NOMO-1 treated with DMSO at 0.1 percent for 48 hours (cell line): ENCODE measurements at regions not wholly inside any gene's neighbourhood (a gene's known extent, or its start where the extent isn't known, plus 50 kb on each side); places are given as distances from the start of the nearest gene placed in this dataset.

ENCODE experiments used
- DNase-seq: peaks from one replicate; lab custom pipeline; 2025; ENCODE audit not compliant: unreplicated experiment; lab: John Stamatoyannopoulos, UW

DNA sequence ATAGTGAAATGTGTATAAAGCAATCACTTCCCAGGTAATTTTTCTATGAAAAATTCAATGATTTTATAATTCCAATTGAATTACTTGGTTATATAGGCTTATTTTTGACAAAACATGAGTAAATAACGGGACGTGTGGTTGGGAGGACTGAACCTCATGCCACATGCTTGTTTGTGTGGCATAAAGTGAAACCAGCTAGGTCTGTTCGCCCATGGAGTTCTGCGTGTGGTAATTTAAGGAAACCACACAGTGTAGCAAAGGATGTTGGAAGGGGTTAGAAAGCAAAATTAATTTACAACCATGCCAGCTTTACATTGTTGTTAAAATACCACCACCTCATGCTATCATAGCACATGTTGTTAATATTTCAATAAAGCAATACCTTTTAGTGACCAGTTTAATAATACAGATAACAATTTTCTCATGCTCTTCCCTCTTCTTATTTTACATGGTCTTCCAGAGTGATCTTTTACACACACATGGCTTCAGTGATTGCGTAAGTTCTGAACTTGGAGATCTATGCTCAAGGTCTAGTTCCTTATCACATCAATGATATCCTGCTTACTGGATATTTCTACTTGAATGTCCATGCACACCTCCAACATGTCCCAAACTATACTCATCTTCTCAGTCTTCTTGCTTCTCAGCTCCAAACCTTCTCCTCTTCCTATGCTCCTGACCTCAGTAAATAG, 156.4 kb upstream of the ITGA4 start:
- DNase-seq = peak; percentile 80

DNA sequence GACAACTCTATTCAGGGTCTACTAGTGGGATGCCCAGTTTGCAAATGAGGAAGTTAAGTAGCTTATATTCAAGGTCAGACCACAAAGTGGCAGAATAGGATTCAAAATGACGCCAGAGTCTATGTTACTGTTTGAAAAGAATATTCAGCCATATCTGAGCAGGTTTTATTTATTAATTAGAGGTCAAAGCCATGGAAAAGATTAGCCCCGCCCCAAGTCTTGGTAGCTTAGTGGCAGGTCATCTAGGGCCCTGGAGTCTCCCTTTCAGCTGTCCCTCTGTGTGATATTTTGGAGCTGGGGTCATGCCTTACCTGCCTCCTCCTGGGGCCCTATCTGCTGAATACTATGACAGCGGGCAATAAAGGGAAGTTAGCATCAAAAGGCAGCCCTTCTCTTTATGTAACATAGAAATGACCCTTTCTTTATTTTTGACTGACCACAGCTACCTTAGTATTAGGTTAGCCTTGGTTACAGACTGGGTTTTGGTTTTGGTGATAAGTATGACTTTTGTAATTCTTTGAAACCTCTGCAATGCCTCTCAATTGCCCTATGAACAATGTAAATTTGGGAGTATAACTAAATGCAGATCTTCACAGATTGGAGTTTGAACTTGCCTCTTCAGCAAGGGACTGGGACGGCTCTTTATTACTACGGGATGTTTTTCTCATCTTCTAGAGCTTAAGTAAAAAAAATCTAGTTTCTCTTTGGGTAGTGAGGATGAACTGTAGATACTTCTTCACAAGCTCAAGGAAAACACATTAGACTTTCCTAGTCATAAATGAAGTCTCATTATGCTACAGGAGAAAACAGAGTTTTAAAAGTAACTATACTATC, 153.0 kb upstream of the ITGA4 start:
- DNase-seq = peak; percentile 88

DNA sequence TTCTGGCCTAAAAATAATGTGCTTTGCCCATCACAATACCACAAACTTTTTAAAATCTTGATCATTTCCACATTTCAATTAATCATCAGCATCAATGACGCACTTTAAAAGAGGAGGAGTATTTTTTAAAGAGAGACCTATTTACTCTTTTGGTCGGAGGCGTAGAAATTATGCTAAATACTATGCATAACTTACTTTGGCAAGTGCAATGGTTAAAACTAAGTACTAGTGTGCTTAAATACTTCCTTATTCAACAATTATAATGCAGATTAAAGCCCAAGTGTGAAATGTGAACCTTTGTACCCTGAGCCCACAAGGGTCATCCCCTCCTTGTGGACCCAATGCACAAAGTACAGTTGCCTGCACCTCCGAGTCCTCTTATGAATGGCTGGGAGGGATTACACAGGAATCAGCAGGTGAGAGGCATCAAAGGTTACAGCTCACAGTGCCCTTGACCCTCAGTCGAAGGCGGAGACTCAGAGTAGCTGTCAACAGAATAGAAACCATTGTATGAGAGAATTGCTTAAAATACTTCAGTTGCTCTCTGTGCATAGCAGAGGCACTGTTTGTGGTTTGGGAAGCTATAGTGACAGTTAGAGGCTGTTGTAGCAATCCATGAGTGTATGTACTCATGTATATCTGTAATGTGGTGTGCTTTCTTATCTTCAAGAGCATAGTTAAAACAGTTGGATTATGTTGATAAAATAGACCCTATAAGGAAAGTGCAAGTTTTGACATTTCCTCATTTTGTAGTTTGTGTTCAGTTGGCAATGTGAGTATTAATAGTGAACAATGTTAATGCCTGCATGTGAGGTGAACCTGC, 151.7 kb upstream of the ITGA4 start:
- peak; percentile 98 for DNase-seq

DNA sequence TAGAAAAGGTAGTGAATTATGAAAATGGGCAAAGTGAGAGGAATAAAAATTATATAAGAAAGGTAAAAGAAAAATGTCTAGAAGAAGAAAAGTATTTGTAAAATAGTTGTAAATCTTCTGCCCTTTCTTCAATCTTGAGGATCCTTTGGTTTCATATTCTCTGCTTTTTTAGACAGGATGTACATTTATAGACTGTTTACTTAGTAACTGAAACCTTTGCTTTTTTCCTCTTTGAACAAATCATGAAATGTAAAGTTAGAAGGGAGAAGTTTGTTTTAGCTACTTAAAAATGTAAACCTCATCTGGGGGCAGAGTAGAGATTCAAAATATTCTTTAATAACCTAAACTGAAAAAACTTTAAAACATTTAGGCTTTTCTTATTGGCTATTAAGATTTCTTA, 150.4 kb upstream of the ITGA4 start:
- peak; percentile 39 for DNase-seq

DNA sequence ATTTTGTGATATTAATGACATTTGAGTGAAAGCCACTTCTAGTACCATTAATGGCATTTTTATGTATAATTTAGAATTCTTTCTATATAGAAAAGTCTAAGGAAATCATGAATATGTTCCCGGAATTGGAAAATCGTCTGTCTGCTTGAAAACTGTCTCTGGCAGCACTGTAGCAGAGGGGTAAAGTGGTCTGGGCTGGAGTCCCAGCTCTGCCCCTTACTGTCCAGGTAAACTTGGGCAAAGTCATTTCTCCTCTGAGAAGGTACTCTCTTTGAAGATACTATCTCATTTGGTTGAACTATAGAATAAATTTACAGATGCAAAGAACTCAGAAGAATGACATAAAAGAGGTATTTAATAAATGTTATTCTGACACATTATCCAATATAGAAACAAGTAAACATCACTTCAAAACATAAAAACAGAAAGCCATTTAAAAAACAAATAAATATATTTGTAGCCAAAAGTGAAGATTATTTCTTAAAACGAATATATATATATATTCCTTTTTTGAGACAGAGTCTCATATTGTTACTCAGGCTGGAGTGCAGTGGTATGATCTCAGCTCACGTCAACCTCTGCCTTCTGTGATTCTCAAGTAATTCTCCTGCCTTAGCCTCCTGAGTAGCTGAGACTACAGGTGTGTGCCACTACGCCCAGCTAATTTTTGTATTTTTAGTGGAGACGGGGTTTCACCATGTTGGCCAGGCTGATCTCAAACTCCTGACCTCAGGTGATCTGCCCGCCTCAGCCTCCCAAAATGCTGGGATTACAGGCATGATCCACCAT, 149.8 kb upstream of the ITGA4 start:
- DNase-seq = no peak

DNA sequence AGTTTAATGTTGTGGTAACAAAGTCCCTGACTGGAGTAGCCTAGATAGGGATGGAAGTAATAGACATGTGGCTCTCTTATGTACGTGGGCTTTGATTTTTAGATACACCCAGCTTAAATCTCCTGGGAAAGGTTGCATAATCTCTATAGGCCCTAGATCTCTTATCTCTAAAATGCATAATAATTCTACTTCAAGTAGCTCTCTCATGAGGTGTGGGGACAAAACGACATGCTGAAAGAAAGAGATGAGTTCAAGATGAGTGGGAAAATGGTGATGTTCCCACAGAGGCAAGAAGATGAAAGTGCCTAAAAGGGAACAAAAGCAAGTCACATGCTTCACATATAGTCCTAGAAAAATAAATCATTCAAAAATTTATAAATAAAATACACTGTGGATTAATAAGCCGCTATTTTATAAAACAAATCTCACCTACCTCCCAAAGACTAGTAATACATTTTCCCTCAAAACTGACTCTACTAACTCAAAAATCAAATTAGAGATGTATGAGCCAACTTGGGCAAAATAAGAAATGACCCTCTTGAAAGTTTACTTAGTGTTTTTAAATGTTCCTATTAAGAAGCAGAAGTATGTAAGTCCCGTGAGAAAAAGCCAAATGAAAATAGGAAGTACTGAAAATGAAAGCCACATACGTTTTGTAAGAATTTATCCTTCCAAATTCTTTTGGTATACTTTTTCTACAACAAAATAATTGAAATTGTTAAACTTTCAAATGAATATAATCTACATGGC, 148.2 kb upstream of the ITGA4 start:
- peak; percentile 89 for DNase-seq

DNA sequence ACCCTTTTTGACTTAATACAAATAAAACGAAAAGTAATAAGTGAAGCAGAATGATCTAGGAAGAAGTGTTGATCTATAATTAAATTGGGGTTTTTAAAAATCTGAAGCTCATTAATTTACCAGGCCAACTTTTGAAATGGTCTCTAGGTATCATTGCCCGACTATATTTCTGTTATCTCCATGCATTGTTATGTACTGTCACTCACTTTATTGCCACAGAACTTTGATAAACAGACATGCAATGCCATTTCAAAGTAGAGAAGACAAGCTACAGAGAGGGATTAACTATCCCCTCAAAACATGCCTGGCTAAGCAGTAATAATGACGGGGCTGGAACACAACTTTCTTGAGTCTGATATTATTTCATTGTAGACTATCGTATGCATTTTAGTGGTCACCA, 147.6 kb upstream of the ITGA4 start:
- DNase-seq = peak; percentile 32

DNA sequence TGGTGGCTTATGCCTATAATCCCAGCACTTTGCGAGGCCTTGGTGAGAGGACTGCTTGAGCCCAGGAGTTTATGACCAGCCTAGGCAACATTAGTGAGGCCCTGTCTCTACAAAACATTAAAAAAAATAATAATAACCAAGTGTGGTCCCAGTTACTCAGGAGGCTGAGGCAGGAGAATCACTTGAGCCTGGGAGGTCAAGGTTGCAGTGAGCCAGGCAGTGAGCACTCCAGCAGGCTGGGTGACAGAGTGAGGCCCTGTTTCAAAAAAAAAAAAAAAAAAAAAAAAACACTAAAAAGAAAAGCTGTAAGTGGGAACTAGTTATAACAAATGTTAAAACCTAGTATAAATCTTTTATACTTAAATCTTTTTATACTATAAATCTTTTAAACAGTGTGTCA, 146.2 kb upstream of the ITGA4 start:
- no peak for DNase-seq

DNA sequence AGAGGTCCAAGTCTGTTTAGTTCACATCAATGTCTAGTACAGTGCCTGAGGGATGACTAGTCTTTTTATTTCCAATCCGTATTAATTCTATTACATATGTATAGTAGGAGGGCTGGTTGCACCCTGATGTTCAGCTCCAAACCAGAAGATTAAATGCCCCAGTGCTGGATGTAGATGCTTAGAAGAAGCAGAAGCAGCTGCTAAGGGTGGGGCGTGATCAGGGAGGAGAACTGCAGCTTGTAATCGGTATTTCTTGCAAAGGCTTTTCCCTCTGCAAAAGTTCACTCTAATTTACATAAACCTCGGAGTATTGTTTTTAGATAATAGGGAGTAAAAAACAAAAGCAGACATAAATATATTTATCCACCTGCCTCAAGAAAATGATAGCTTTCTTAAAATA, 145.3 kb upstream of the ITGA4 start:
- peak; percentile 64 for DNase-seq

DNA sequence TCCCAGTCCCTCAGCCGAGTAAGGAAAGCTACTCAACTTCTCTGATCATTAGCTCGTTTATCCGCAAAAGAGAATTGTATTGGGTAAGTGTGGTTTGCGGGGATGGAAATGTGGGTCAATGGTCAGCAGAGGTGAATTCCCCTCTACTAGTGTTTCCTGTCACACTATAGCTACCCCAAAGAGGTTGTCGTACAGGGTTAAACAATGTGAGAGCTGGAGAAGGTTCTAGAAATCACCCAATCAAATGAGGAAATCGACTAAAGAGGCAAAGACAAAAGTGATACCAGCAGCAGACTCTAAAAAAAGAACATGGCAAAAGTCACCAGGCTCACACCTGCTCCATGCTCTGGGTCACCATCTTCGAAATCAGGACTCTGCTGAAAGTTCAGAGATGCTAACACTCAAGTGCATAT, 144.7 kb upstream of the ITGA4 start:
- DNase-seq = peak; percentile 15

DNA sequence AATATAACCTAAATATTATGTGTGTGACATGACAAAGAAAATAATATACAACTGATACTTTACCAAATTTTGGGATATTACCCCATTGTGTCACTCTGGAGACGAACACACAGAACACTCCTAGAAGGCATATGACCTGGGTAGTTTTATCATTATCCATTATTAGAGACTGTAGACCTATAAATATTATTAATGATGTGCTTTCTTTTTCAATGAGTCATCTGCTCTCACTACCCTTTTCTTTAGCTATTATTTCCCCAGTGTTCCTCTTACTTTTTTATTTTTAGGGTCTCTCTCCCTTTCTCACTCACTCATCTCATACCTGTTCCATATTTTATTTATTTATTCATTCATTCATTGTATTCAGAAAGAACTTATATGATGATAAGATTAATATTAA, 143.3 kb upstream of the ITGA4 start:
- peak; percentile 39 for DNase-seq

DNA sequence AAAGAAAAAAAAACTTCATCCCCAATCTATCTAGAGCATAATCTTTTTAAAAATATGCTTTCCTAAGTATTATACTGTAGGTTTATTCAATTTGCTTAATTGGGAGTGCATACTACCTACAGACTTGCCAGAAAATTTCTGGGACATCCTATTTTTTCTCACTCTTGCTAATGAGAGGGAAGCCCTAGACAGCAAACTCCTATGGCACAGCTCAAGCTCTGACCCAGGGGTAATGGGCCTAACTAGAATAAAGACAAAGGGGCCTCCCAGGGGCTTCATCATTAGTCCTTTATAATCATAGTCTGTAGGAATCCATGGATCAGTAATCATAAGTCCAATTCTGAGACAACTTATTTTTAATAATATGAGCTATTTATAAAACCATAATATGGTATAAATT, 142.6 kb upstream of the ITGA4 start:
- DNase-seq = no peak

DNA sequence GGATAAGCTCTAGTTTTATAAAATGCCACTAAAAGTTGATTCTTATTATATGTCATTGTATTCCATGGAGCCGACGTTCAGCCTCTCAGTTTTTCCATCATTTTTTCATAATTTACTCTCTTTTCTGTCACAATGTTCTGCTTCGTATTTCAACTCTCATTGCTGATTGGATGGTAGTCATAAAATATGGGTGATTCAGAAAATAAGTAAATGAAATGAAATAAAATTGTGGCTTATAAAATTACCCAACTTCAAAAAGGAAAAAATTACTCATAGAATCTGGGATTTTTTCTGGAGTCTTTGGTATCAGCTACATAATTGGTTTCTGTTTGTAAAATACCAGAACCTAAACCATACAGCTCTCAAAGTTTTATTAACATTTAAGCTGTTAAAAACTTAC, 139.7 kb upstream of the ITGA4 start:
- DNase-seq = no peak

DNA sequence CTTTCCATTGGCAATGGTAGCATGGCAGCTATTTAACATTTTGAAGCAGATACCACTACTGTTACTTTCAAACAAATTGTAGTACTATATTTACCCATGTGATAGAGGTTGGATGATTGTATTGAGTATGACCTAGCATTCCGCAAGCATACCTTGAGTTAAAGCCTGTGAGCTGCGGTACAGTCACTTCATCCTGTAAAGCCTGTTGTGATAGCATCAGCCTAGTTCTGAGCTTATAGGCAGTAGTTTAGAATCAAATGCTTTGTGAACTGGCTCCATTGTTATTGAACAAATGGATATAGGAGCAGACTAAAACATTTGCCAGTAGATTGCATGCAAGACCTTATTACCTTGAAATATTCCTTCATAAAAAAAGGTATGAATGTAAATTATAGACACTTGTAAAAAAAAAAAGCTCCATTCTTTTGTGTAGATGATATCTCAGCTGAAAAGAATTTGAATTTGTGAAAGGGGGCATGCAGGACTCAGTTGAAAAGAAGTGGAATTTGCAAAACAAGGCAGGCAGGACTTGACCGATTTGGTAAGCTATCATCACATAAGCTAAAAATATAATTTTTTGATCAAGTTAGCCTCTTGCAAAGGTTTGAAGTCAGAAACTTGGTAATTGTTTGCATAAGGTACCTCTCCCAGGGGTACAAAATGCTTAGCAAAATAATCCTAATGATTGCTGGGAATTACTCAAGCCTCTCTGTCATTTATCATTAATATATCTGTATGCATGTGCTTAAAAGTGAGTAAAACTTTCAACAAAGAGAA, 138.5 kb upstream of the ITGA4 start:
- no peak for DNase-seq

DNA sequence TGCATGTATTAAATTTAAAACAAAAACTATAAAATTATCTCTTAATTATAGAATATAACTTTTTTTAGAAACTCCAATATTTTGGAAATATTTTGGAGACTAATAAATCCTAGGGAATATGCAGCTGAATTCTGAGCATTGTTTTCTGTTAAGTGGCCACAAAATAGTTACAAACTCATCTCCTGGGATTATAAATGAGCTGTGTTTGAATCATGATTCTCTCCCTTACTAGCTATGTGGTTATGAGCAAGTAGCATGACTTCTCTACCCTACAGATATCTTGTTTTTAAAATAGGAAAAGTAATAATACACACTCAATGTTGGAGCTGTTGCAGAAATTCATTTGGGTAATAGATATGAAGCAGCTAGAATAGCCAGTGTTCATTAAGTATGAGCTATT, 137.9 kb upstream of the ITGA4 start:
- DNase-seq = no peak

DNA sequence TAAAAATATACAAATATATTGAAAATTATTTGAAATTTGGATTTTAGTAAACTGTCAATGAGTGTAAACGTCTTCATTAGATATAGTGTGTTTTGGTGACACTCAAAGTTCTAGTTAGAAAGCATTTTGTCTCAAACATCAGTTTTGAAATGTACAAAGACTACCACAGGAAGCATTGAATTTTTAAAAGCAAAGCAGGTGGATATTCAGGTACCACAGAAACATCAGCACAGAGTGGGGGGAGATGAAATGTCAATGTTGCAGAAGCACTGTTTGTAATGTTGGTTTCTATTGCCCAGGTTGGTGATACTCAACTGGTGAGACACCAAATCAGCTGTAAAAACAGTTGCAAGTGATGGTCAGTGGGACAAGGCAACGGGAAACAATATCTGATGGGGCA, 136.5 kb upstream of the ITGA4 start:
- no peak for DNase-seq

DNA sequence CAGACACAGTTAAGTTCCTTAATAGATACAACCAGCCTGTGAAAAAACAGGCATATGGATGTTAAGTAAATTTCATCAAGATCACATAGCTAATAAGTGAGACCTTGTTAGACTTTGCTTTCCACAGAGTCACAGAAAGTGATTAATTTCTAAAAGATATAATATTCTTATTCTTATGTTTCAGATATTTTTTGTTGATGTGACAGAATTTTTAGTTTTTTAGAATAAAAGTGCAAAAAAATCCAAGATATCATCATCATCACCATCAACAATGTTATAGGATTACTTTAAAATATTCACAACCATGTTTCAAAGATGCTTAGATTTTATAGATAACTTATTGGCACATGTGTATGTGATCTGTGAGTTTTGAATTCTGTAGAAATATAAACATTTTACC, 132.3 kb upstream of the ITGA4 start:
- DNase-seq = no peak

DNA sequence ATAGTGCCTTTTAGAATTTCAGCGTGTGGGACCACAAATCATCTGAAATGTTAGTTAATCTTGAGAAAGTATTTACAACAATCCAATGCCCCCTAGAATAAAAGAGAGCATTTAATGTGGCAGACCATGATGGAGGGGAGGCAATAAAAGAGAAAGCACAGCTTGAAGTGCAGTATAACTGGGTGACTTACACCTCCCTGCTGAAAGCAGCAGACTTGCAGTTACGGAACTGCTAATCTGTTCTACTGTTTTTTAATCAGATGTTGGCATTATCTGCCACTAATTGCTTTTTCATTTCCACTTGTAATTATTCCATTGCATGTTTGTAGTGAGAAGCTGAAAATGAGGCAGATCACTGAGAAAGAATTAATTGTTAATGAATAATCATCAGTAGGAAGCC, 130.5 kb upstream of the ITGA4 start:
- DNase-seq = no peak

DNA sequence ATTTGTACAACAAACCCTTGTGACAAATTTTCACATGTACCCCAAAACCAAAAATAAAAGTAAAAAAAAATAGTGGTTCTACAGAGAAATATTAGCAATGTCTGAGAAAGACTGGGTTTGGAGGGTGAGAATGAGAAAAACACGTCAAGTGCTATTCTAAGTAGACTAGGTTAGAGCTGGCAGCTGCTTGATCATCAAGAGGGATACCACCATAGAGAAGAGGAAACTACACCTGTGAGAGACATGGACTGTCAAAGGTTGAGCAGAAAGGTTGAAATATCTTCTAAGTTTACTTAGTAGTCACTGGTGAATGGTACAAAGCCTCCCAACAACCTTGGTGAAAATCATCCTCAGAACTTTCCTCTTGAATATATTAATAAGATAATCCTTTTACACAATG, 126.9 kb upstream of the ITGA4 start:
- DNase-seq = no peak
